HEK293T (cell line): ENCODE measurements at regions not wholly inside any gene's neighbourhood (a gene's known extent, or its start where the extent isn't known, plus 50 kb on each side); places are given as distances from the start of the nearest gene placed in this dataset.

Experiments used
- CTCF ChIA-PET: fragments of 350-600 bp; formaldehyde crosslinking; extraction: SDS; loops from one replicate; lab custom pipeline; 2021; ENCODE audit warnings: antibody characterized with exemption, inconsistent platforms; lab: Yijun Ruan, JAX
- POLR2A ChIA-PET: fragments of 350-600 bp; formaldehyde crosslinking; extraction: SDS; loops from one replicate; lab custom pipeline; 2020; ENCODE audit warnings: antibody characterized with exemption, inconsistent platforms; lab: Yijun Ruan, JAX
- DNase-seq: peaks from one replicate; pipeline ENCODE4 v3.0.0; 2012; ENCODE audit warnings: mixed read lengths; ENCODE audit errors: extremely low spot score
- ARNT ChIP-seq: fragments of 450-650 bp; IDR thresholded peaks from 2 replicates; pipeline ENCODE4 v1.6.1; 2017; ENCODE audit warnings: mild to moderate bottlenecking
- BHLHE40 ChIP-seq: fragments of 450-650 bp; IDR thresholded peaks from 2 replicates; pipeline ENCODE4 v1.6.1; 2016; ENCODE audit warnings: mild to moderate bottlenecking, moderate library complexity, borderline replicate concordance
- CTBP1 ChIP-seq: fragments of 450-650 bp; IDR thresholded peaks from 2 replicates; pipeline ENCODE4 v1.6.1; 2016; ENCODE audit warnings: borderline replicate concordance
- ELF4 ChIP-seq: fragments of 450-650 bp; IDR thresholded peaks from 2 replicates; pipeline ENCODE4 v1.6.1; 2017; ENCODE audit warnings: antibody characterized with exemption
- FOXA1 ChIP-seq: fragments of 450-650 bp; IDR thresholded peaks from 2 replicates; pipeline ENCODE4 v1.6.1; 2016; ENCODE audit warnings: mild to moderate bottlenecking
- FOXK2 ChIP-seq: fragments of 450-650 bp; IDR thresholded peaks from 2 replicates; pipeline ENCODE4 v1.6.1; 2016; ENCODE audit warnings: mild to moderate bottlenecking
- FOXM1 ChIP-seq: fragments of 450-650 bp; IDR thresholded peaks from 2 replicates; pipeline ENCODE4 v1.6.1; 2017; ENCODE audit warnings: mild to moderate bottlenecking, borderline replicate concordance
- HDGF ChIP-seq: fragments of 450-650 bp; IDR thresholded peaks from 2 replicates; pipeline ENCODE4 v1.6.1; 2017; ENCODE audit warnings: antibody characterized with exemption, borderline replicate concordance
- L3MBTL2 ChIP-seq: fragments of 450-650 bp; conservative IDR thresholded peaks from 2 replicates; pipeline ENCODE4 v1.6.1; 2016; ENCODE audit warnings: mild to moderate bottlenecking
- LEF1 ChIP-seq: fragments of 450-650 bp; IDR thresholded peaks from 2 replicates; pipeline ENCODE4 v1.6.1; 2017; ENCODE audit warnings: mild to moderate bottlenecking, borderline replicate concordance
- NFRKB ChIP-seq: fragments of 450-650 bp; IDR thresholded peaks from 2 replicates; pipeline ENCODE4 v1.6.1; 2016; ENCODE audit warnings: mild to moderate bottlenecking, moderate library complexity
- PKNOX1 ChIP-seq: fragments of 450-650 bp; IDR thresholded peaks from 2 replicates; pipeline ENCODE4 v1.6.1; 2016
- SP1 ChIP-seq: fragments of 450-650 bp; IDR thresholded peaks from 2 replicates; pipeline ENCODE4 v1.6.1; 2017
- SUZ12 ChIP-seq: fragments of 450-650 bp; IDR thresholded peaks from 2 replicates; pipeline ENCODE4 v1.6.1; 2016; ENCODE audit warnings: mild to moderate bottlenecking
- TARDBP ChIP-seq: fragments of 450-650 bp; IDR thresholded peaks from 2 replicates; pipeline ENCODE4 v1.6.1; 2016
- ZNF384 ChIP-seq: fragments of 450-650 bp; IDR thresholded peaks from 2 replicates; pipeline ENCODE4 v1.6.1; 2016

- POLR2A ChIA-PET, result interaction anchor here (1.2 kb wide), 1 partner anchor 58 kb away, joined by 5 read pairs; the partner anchor contains the start of gene LMCD1
- CTCF ChIA-PET, result interaction anchor here (0.6 to 1.0 kb wide), 4 partner anchors 55 to 178 kb away, joined by 3 to 6 read pairs (median 5); no protein-coding TSS in a partner anchor
- DNase-seq, result peak; percentile 50
- no peak for TF ChIP-seq L3MBTL2
- no peak for TF ChIP-seq FOXA1
Measured at GRCh38 chr3:8443829-8444791, 57.5 kb upstream of the LMCD1 start.

- DNase-seq, result no peak
- TF ChIP-seq SUZ12 (no peak), PKNOX1 (no peak), ARNT (no peak)
- ChIA-PET POLR2A (interaction anchor here (1.2 kb wide), 1 partner anchor 57 kb away, joined by 5 read pairs; the partner anchor contains the start of gene LMCD1), CTCF (interaction anchor here (0.8 kb wide), 1 partner anchor 54 kb away, joined by 3 read pairs; no protein-coding TSS in a partner anchor)
Measured at GRCh38 chr3:8444883-8445282, 56.7 kb upstream of the LMCD1 start.

DNA sequence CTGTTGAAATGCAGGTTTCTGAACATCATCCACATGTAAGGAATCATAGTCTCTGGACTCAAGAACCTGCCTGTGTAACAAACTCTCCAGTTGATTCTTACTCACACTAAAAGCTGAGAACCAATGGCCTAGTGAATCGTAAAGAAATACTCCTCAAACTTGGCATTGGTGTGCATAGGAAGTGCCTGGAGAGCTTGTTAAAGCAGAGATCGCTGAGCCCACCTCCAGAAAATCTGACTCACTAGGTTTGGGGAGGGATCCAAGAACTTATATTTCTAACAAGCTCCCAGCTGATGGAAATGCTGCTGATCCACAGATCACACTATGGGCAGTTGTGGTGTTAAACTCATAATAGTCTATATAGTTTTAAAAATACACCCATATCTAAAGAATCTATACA is 55.8 kb upstream of the LMCD1 start:
- ChIA-PET POLR2A (no interaction called here), CTCF (interaction anchor here (0.6 kb wide), 1 partner anchor 121 kb away, joined by 3 read pairs; no protein-coding TSS in a partner anchor)
- no peak for TF ChIP-seq FOXK2
- no peak for TF ChIP-seq NFRKB
- no peak for TF ChIP-seq ARNT
- TF ChIP-seq L3MBTL2, result no peak
- TF ChIP-seq CTBP1, result no peak
- TF ChIP-seq TARDBP, result no peak
- TF ChIP-seq FOXM1, result no peak
- no peak for TF ChIP-seq LEF1
- no peak for TF ChIP-seq SP1
- TF ChIP-seq HDGF, result no peak
- TF ChIP-seq ELF4, result no peak
- TF ChIP-seq FOXA1, result no peak
- no peak for TF ChIP-seq BHLHE40
- no peak for TF ChIP-seq SUZ12
- TF ChIP-seq PKNOX1, result no peak
- TF ChIP-seq ZNF384, result no peak
- no peak for DNase-seq

DNA sequence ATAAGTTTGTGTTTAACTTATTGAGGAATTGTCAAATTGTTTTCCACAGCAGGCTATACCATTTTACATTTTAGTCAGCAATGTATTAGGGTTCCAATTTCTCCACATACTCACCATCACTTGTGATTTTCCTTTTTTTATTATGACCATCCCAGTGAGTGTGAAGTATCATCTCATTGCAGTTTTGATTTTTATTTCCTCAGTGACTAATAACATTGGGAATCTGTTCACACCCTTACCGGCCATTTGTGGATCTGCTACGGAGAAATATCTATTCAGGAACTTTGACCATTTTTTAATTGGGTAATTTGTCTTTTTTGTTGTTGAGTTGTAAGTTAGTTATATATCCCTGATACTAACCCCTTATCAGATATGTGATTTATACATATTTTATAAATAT is 54.8 kb upstream of the LMCD1 start:
- no peak for DNase-seq
- CTCF ChIA-PET, result no interaction called here
- POLR2A ChIA-PET, result no interaction called here
- TF ChIP-seq FOXK2, result no peak
- no peak for TF ChIP-seq ZNF384
- TF ChIP-seq LEF1, result no peak
- no peak for TF ChIP-seq SP1
- no peak for TF ChIP-seq ELF4
- TF ChIP-seq BHLHE40, result no peak
- TF ChIP-seq CTBP1, result no peak
- TF ChIP-seq TARDBP, result no peak
- TF ChIP-seq NFRKB, result no peak

- no peak for TF ChIP-seq ELF4
- no peak for TF ChIP-seq HDGF
- no peak for TF ChIP-seq PKNOX1
- no peak for TF ChIP-seq ARNT
- TF ChIP-seq TARDBP, result no peak
- no peak for TF ChIP-seq FOXM1
- no peak for TF ChIP-seq SP1
- no peak for TF ChIP-seq ZNF384
- no peak for TF ChIP-seq SUZ12
- TF ChIP-seq BHLHE40, result no peak
- ChIA-PET POLR2A (no interaction called here), CTCF (no interaction called here)
- DNase-seq, result no peak
Measured at GRCh38 chr3:8450618-8451017, 51.0 kb upstream of the LMCD1 start.

DNA sequence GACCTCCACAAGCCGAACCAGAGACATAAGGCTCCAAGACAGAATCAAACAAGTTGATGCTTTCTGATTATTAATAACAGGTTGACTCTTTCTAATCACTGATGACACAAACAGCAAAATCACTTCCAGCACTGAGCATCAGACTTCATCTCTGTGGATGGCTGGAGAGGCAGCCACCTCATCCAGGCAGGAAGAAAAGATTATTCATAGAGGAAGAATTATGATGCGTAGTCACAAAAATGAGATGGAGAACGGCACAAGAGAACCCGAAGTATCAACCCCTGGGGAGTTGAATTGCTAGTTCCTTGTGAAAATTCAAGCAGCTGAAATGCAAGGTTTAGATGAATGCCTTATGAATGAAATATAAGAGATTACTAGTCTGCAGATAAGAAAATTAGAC is 49.9 kb upstream of the LMCD1 start:
- POLR2A ChIA-PET, result no interaction called here
- CTCF ChIA-PET, result no interaction called here
- TF ChIP-seq LEF1 (no peak), FOXM1 (no peak), TARDBP (no peak), FOXA1 (no peak), L3MBTL2 (no peak), HDGF (no peak), SP1 (no peak), SUZ12 (no peak), CTBP1 (no peak), PKNOX1 (no peak)
- no peak for DNase-seq
